ENCODE measurements at regions not wholly inside any gene's neighbourhood (a gene's known extent, or its start where the extent isn't known, plus 50 kb on each side); places are given as distances from the start of the nearest gene placed in this dataset.
"Not testable (repeated sequence)": the region's sequence is repeated elsewhere in the genome, so short reads cannot be mapped to it uniquely, and the experiment has no call there.

DNA sequence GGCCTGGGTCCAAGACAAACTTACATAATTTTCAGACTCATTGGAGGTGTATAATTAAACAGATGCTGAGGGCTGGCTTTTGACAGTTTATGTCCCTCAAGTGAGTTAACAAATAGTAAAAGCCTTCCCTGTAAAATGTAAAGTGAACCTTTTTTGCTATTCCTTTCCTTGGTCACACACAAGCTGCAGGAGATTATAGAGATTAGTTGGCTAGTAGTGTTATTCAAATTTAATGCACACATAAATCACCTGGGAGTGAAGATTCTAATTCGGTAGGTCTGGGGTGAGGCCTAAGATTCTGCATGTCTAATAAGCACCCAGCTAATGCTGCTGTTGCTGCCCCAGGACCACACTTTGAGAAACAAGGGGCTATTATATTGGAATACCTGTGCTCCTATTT, 206.2 kb upstream of the SSTR1 start:
- DNase-seq = no peak

DNA sequence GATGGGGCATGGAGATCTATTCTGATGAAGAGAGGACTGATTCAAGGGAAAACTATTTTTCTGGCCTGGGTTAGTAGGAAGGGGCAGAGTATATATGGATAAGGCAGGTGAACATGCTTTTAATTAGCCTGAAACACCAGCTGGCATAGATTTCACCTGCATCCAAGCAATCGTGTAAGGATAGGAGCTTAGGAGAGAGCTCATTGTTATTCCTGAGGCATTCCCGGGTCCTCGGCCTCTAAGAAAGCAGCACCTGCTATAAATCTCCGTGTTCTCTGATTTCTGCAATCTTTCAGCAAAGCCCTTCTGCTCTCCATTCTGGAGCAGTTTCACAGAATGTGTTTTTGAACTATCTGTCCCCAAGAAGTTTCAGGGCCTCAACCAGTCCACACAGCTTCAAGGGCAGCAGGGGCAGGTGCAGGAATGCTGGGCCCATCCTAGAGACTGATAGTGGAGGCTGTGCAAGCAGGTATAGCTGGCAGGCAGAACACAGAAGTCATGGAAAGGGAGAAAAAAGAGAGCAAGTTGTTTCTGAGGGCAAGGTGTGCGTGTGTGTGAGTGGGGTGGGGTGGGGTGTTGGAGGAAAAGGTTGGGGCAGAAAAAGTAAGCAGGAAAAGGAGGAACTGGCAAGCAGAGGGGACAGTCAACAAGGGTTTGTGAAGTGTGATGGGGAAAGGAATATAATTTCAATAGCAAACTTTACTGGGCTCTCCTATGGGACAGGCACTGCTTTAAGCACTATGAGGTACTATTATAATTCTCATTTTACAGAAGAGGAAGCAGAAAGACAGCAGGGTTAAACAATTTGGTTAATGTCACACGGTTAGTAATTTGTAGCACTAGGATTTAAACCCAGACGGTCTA, 203.7 kb upstream of the SSTR1 start:
- no peak for DNase-seq

GRCh38 chr14:38004610-38004879, 203.2 kb upstream of the SSTR1 start:
- DNase-seq = no peak

DNA sequence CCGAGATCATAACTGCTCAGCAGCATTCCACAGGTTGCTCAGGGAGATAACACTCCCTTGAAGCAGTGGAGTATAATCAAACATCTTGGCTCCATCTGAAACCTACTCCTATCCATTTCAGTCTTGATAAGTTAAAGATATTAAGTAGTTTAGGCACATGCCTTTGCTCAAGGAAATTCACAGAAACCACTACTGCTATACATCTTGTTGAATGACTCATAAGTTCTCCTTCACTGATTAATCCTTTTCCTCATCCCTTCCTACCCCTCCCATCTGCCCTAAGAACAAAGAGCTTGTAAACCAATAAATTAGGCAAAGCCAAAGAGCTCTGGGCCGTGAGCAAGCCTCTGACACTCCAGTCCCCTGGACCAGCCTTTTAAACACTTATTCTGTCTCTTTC, 196.5 kb upstream of the SSTR1 start:
- not testable (repeated sequence) for DNase-seq

GRCh38 chr14:38012056-38012455, 195.6 kb upstream of the SSTR1 start:
- DNase-seq = no peak

DNA sequence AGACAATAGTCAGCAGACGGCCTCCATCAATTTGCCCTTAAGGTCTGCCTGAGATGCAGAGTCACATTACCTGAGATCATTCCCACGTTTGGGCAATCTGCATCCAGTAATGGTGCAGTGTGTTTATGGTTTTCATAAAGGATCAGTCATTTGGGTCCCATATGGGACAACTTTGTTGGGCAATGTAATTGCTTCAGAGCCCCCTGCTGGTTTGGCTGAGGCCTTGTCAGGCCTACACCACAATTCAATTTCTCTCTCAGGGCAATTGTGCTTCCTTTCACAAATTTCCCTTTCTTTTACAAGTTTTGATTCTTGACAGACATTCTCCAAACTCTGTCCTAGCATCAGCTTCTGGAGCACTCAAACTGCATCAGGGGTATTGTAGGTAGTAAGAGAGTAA, 191.2 kb upstream of the SSTR1 start:
- DNase-seq = no peak

GRCh38 chr14:38021861-38022260, 185.8 kb upstream of the SSTR1 start:
- no peak for DNase-seq

DNA sequence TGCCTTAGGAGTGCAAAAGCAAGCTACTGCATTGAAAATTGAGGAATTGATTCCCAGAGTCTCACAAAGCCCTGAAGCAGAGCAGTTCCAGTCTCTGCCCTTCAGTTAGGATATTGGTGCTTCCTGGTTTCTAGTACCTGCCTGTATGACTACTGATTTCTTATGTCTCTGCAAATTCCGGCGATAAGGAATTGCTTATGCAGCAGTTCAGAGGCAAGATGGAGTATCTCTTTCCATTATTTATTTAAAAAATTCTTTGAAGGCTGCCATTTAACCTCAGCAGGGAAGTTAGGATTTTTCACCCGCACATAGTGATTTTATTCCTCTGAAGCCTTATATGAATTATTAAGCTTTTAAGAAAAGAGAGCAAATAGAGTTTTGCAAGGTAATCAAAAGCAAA, 184.9 kb upstream of the SSTR1 start:
- no peak for DNase-seq

- no peak for DNase-seq
These were observed 169.5 kb upstream of the SSTR1 start for GRCh38 chr14:38038171-38038570.

GRCh38 chr14:38038986-38039385, 168.7 kb upstream of the SSTR1 start:
- DNase-seq = no peak

- DNase-seq = no peak
These were observed 168.2 kb upstream of the SSTR1 start for GRCh38 chr14:38039496-38039895.

GRCh38 chr14:38040411-38040810, 167.3 kb upstream of the SSTR1 start:
- no peak for DNase-seq

DNA sequence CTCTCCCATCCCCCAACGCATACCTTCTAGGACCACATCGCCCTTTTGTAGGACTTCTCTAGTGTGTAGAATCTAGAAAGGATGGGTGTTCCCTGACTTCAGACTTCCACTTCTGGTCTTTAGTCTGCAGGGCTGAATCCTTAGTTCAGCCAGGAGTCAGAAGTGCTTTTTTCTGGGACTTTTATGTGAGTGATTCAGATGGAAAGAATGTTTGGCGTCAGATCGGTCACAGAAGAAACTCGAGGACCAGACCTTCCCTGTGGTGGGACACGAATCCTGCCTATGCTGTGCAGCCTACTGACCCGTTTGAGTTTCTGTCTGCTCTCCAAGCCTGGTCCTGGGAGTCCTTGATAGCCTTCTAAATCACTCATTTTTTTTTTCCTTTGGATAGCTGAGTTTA, 165.4 kb upstream of the SSTR1 start:
- peak; percentile 36 for DNase-seq

GRCh38 chr14:38044710-38045109, 163.0 kb upstream of the SSTR1 start:
- DNase-seq = no peak

DNA sequence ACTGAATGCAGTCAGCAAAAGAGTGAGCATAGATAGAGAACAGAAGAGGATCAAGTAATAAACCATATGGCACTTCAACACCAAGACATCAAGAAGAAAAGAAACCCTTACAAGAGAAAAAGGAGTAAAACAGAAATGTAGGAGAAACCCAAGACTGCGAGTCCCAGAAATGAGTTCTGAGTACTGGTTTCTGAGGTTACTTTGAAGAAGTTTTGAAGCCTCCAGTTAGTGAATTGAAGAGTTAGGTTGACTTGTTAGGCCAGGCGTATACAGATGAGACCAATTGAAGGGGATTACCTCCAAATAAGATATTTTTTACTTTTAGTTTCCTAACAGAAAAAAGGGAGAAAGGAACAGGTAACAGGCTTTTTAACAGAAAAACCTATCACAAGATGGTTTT, 162.2 kb upstream of the SSTR1 start:
- DNase-seq = no peak

DNA sequence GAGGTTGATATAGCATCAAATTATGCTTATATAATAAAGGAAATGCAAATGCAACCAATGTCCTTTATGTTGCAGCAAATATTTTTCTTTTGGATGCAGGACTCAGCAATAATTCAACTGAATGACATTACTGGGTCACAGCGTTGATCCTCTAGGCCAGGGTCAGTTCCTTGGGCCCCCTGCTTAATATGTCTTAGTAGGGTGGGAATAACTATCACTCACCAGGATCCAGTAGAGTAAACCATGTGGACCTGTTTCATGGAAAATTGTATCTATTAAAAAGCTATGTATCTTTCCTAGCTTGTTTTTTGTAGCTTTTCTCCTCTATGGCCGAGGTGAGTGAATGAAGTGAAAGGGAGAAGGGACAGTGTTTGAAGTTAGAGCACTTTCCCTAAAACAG, 161.5 kb upstream of the SSTR1 start:
- no peak for DNase-seq

- DNase-seq = no peak
These were observed 160.4 kb upstream of the SSTR1 start for GRCh38 chr14:38047195-38047902.

GRCh38 chr14:38053666-38054065, 154.0 kb upstream of the SSTR1 start:
- no peak for DNase-seq

DNA sequence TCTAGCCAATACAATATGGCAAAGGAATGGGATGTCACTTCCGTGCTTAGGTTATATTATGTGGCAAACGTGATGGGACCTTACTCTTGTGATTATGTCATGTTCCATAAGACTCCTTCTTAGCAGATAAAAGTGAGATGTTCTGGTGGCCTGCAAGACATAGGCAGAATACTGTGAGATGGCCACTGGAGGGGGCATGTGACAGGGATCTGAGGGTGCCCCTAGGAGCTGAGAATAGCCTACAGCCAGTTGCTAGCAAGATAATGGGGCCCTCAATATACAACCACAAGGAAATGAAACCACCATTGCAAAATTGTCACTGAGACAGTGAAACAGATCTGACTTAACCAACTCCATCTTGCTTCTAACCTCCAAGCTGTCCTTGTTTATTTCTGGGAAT, 151.4 kb upstream of the SSTR1 start:
- DNase-seq = no peak

DNA sequence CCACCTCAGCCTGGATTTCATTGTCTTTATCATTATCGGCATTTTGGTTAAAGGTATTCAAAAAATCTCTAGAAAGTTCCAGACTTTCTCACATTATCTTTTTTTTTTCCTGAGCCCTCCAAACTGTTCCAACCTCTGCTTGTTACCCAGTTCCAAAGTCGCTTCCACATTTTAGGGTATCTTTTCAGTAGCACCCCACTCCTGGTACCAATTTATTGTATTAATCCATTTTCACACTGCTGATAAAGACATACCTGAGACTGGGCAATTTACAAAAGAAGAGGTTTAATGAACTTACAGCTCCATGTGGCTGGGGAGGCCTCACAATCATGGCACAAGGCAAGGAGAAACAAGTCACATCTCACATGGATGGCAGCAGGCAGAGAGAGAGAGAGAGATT, 145.5 kb upstream of the SSTR1 start:
- DNase-seq = not testable (repeated sequence)

- DNase-seq = no peak
These were observed 143.9 kb upstream of the SSTR1 start for GRCh38 chr14:38063711-38064320.

DNA sequence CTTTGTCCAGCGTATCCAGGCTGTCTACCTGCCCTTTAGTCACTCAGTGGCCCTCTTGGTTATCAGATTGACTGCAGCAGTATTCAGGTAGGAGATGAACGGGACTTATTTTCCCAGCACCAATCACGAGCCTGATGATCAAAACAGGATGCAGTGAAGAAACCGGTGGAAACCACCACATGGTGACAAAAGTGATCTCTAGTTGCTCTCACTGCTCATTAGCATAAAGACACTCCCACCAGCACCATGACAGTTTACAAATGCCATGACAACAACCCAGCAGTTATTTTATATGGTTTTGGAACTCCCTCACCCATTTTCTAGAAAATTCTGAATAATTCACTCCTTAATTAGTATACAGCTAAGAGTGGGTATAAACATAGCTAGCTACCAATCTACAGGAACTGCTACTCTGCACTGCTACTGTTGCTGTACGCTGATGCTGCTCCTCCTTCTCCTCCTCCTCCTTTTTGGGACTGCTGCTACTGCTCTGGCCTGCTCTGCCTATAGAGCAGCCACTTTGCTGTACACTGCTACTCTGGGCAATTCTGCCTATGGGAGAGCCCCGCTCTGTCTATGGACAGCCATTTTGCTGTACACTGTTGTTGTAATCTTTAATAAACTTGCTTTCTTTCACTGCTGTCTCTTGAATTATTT, 142.5 kb upstream of the SSTR1 start:
- DNase-seq = no peak

- no peak for DNase-seq
These were observed 137.6 kb upstream of the SSTR1 start for GRCh38 chr14:38070061-38070588.
